M059J (cell line): ENCODE measurements at regions not wholly inside any gene's neighbourhood (a gene's known extent, or its start where the extent isn't known, plus 50 kb on each side); places are given as distances from the start of the nearest gene placed in this dataset.
A peak's percentile ranks its signal among the peaks of the same experiment; 100 is the strongest.
"Not testable (repeated sequence)": the region's sequence is repeated elsewhere in the genome, so short reads cannot be mapped to it uniquely, and the experiment has no call there.

Experiments
- DNase-seq: peaks from one replicate; pipeline ENCODE4 v3.0.0-alpha.2; 2012; ENCODE audit warnings: low read depth

GRCh38 chr9:3659647-3660046 lies 133.8 kb upstream of the RFX3 start:
- DNase-seq: no peak

DNA sequence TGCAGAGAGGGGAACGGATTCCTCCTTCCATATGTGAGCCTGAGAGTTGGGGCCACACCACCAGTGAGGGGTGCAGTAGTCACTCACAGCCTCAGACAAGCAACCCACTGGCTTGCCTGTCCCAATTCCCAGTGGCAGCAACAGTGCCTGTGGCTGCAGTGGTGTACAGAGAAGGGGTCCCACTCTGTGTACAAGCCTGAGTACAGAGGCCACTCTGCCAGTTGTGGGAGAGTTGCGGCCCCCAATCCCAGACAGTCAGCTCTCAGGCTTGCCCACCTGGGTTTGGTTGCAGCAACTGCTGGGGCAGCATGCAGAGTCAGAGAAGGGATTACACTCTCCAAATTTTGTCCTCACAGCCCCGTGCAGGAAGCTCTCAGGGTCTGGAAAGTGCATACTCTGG lies 133.2 kb upstream of the RFX3 start:
- DNase-seq: no peak

- no peak for DNase-seq
Observed at GRCh38 chr9:3656224-3656623, 130.4 kb upstream of the RFX3 start.

DNA sequence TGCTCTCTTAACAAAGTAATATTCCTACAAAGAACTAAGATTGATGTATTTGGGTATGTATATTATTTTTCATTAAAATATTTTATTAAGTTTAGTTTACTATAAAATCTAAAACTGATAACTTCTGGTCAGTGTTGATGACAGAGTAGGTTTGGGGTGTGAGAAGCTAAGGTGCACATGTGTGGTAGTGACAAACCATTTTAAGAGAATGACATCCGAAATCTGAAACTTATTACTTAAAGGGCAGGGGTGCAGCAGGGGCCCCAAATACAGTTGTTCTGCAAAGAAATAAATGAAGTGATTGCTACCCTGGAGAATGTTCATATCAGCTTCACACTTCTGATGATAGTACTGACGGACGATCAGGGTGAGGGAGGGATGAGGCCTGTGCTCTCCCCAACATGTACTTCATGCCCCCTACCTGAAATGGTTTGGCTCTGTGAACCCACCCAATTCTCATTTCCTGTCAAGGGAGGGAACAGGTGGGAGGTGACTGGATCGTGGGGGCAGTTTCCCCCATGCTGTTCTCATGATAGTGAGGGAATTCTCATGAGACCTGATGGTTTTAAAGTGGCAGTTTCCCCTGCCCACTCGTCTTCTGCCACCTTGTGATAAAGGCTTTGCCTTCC lies 125.3 kb upstream of the RFX3 start:
- no peak for DNase-seq

GRCh38 chr9:3648722-3649246 lies 123.0 kb upstream of the RFX3 start:
- DNase-seq: no peak

DNA sequence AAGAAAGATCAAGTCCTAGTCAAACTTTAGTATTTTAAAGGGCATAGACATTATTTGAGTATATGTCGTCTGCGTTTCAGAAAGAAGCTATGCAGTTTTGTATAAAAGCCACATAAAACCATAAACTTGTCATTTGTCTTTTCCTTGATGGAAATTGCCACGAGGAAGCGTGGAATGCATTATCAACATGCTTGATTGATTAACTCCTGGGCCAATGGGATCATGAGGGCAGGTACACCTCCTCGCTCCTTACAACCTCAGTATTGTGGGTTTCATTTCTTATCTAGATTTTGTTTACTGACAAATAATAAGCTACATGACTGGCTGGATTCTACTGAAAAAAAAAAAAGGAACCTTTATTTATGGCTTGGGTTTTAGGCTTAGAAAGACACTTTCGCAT lies 122.5 kb upstream of the RFX3 start:
- no peak for DNase-seq

DNA sequence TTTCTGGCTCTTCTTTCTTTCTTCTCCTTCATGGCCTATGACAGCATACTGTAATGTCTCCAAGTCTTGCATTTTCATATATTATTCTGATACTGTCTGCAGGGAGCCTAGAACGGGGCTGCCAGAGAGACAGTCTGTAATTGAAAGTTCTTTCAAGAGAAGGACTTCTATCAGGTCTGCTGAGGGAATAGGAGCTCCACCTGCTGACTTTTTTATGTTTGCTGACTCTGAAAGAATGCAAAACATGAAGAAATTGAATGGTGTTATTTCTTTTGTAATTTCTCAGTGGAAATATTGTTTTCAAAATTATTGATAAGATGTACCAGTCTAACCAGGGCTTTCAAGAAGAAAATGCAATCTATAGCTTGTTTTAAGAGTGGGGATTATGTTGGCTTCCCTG lies 121.9 kb upstream of the RFX3 start:
- no peak for DNase-seq

DNA sequence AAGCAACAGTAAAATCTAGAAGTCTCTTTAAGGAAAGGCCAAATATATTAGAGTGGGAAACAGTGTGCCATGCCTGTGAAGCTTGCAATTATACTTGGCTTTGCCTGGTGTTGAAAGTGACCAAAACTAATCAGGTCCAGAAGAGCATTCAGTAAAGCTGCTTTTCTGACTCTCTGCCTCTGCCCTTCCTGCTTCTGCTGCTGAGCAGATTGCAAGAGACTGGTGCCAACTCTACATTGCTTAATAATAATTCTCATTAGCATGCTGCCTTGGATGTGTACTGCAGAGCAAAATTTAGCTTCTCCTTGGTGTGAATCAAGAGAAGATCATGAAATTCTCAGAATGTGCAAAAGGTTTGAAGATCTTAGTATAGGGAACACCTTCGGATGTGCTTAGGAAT lies 120.4 kb upstream of the RFX3 start:
- DNase-seq: no peak

DNA sequence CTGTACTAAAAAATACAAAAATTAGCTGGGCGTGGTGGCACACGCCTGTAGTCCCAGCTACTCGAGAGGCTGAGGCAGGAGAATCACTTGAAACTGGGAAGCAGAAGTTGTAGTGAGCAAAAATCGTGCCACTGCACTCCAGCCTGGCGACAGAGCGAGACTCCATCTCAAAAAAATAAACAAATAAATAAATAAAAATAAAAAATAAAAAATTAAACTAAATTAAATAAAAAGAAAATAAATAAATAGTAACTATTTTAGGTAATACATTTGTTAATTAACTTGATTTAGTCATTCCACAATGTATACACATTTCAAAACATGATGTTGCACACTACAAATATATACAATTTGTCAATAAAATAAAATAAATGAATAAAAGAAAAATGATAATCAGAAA lies 116.3 kb upstream of the RFX3 start:
- DNase-seq: not testable (repeated sequence)

GRCh38 chr9:3629495-3629894 lies 103.7 kb upstream of the RFX3 start:
- DNase-seq: no peak

GRCh38 chr9:3628239-3628638 lies 102.4 kb upstream of the RFX3 start:
- DNase-seq: no peak

GRCh38 chr9:3608011-3608410 lies 82.2 kb upstream of the RFX3 start:
- DNase-seq: no peak

DNA sequence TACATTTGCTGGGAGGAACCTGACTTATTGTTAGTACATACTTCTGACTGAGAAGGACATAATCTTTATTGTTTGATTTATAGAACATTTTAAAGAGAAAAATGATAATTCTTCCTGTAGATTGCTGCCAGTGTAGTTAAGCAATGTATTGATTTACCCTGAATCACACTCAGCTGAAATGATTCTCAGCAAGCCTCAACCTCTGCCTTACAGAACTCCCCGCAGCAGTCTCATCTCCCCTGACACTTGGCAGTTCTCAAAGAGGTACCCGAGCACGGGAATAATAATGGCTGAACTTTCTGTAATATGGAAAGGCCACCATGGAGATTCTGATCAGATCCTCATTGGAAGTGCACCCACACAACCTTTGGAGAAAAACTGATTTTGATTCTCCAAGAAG lies 74.9 kb upstream of the RFX3 start:
- no peak for DNase-seq

DNA sequence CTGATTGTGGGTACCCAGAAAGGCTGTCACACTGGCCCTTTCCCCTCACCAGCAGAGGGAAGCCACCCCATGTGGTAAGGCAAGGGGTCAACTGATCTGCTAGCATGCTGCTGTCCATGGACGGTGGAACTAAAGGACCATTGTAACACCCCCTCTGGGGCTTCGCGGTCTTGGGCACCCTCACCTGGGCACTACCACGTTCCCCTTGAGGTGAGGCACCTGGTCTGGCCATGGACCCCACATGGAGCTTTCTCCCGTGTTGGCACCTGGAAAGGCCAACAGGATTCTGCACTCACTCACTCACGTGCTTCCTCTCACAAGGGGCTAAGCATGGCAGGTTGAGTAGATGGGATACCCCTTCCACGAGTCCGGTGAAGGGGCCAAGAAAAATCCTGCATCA lies 72.0 kb upstream of the RFX3 start:
- no peak for DNase-seq

- DNase-seq: no peak
Observed at GRCh38 chr9:3586066-3586465, 60.3 kb upstream of the RFX3 start.

DNA sequence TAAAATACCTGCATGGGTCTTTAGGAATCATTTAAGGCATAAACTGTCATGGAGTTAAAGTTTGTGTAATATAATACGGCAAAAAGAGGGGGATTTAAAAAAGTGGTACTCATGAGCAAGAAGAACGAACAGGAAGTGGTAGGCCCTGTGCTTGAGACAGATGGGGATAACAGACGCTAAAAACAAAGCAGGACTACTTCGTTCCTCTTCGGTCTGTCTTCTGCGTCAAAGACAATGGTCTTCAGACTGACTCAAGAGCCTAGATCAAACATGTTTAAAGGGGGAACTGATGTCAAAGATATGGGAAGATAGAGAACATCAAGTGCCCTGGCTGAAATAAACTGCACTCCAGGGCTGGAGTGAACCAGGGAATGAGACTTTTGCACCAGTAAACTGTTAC lies 59.8 kb upstream of the RFX3 start:
- DNase-seq: no peak

DNA sequence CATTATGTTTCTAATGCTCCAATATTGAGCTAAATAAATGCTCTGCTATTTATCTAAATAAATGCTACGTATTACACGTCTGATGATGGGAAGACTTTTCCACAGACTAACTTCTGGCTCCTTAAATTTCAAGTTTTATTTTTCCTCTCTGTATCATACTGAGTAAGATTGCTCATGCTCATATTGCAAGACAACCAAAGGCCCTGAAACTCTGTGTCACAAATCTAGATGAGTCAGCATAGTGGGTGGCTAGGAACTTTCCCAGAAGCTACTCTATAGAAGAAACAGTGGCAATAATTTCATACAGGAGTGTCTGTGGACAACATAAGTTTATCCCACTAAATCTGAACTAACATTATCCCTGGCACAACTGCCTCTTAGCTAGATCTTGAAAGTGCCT lies 53.0 kb upstream of the RFX3 start:
- peak; percentile 52 for DNase-seq

DNA sequence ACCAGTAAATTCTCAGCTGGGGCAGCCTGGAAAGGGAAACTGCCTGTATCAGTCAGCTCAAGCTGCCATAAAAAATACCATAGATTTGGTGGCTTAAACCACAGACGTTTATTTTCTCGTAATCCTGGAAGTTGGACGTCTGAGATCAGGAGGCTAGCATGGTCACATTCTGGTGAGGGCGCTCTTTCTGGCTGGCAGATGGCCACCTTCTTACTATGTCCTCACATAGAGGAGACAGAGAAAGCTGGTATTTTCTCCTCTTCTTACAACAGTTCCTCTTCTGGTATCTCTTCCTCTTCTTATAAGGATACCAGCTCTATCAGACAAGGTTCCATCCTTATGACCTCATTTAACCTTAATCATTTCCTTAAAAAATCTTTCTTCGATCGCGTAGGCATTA lies 50.5 kb upstream of the RFX3 start:
- DNase-seq: no peak

DNA sequence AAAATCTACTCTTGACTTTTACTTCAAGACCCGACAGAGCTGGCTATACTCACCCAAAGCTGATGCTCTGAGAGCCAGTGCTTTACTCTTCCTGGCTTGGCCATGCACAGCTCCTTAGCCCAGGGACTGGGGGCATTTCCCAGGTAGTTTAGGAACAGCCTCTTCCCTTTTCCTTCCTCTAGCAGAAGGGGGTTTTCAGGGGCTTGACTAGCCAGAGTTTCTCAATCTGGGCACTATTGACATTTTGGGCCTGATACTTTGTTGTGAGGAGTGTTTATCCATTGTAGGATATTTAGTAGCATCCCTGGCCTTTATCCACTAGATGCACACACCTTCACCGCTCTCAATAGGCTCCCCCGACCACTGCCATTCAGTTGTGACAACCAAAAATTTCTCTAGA lies 50.0 kb upstream of the RFX3 start:
- no peak for DNase-seq
